ENCODE measurements at regions not wholly inside any gene's neighbourhood (a gene's known extent, or its start where the extent isn't known, plus 50 kb on each side); places are given as distances from the start of the nearest gene placed in this dataset.

- Mint-ChIP-seq H3K4me3 (no peak overlapping the region), H3K36me3 (no peaks in the 10 kb centered on the region), H3K4me1 (no peaks in the 10 kb centered on the region), H3K9me3 (no peaks in the 10 kb centered on the region), H3K27ac (no peak overlapping the region), H3K27me3 (peaks cover 73% of the 10 kb centered on the region)
- ATAC-seq = no peak
Measured at GRCh38 chr10:71127104-71127503, 85.3 kb upstream of the UNC5B start.

- H3K27ac Mint-ChIP-seq = no peak overlapping the region
- H3K9me3 Mint-ChIP-seq = no peaks in the 10 kb centered on the region
- ATAC-seq = no peak
- no peaks in the 10 kb centered on the region for H3K36me3 Mint-ChIP-seq
- no peaks in the 10 kb centered on the region for H3K4me1 Mint-ChIP-seq
- peaks cover 73% of the 10 kb centered on the region for H3K27me3 Mint-ChIP-seq
- H3K4me3 Mint-ChIP-seq = no peak overlapping the region
Measured at GRCh38 chr10:71127773-71128172, 84.6 kb upstream of the UNC5B start.

- H3K27me3 Mint-ChIP-seq = peaks cover 77% of the 10 kb centered on the region
- no peak overlapping the region for H3K27ac Mint-ChIP-seq
- ATAC-seq = no peak
- no peaks in the 10 kb centered on the region for H3K36me3 Mint-ChIP-seq
- H3K4me1 Mint-ChIP-seq = no peaks in the 10 kb centered on the region
- H3K9me3 Mint-ChIP-seq = no peaks in the 10 kb centered on the region
- H3K4me3 Mint-ChIP-seq = no peak overlapping the region
Measured at GRCh38 chr10:71128311-71128980, 83.9 kb upstream of the UNC5B start.

- no peaks in the 10 kb centered on the region for H3K9me3 Mint-ChIP-seq
- H3K27me3 Mint-ChIP-seq = peaks cover 63% of the 10 kb centered on the region
- no peaks in the 10 kb centered on the region for H3K36me3 Mint-ChIP-seq
- no peaks in the 10 kb centered on the region for H3K4me1 Mint-ChIP-seq
- no peak overlapping the region for H3K27ac Mint-ChIP-seq
- ATAC-seq = no peak
- H3K4me3 Mint-ChIP-seq = no peak overlapping the region
Measured at GRCh38 chr10:71131096-71131495, 81.3 kb upstream of the UNC5B start.

- H3K27ac Mint-ChIP-seq = no peak overlapping the region
- H3K36me3 Mint-ChIP-seq = no peaks in the 10 kb centered on the region
- H3K27me3 Mint-ChIP-seq = peaks cover 63% of the 10 kb centered on the region
- ATAC-seq = no peak
- no peaks in the 10 kb centered on the region for H3K4me1 Mint-ChIP-seq
- no peaks in the 10 kb centered on the region for H3K9me3 Mint-ChIP-seq
- no peak overlapping the region for H3K4me3 Mint-ChIP-seq
Measured at GRCh38 chr10:71131508-71132088, 80.8 kb upstream of the UNC5B start.

- Mint-ChIP-seq H3K4me1 (no peaks in the 10 kb centered on the region), H3K4me3 (no peak overlapping the region), H3K9me3 (no peaks in the 10 kb centered on the region), H3K27me3 (peaks cover 65% of the 10 kb centered on the region), H3K27ac (no peak overlapping the region), H3K36me3 (no peaks in the 10 kb centered on the region)
- ATAC-seq = no peak
Measured at GRCh38 chr10:71132321-71132810, 80.0 kb upstream of the UNC5B start.

- Mint-ChIP-seq H3K9me3 (no peaks in the 10 kb centered on the region), H3K4me3 (no peak overlapping the region), H3K36me3 (no peaks in the 10 kb centered on the region), H3K27ac (no peak overlapping the region), H3K4me1 (no peaks in the 10 kb centered on the region), H3K27me3 (peaks cover 67% of the 10 kb centered on the region)
- no peak for ATAC-seq
Measured at GRCh38 chr10:71133710-71134686, 78.4 kb upstream of the UNC5B start.

- H3K27me3 Mint-ChIP-seq = peaks cover 74% of the 10 kb centered on the region
- no peaks in the 10 kb centered on the region for H3K4me1 Mint-ChIP-seq
- H3K27ac Mint-ChIP-seq = no peak overlapping the region
- no peak overlapping the region for H3K4me3 Mint-ChIP-seq
- H3K36me3 Mint-ChIP-seq = no peaks in the 10 kb centered on the region
- no peaks in the 10 kb centered on the region for H3K9me3 Mint-ChIP-seq
- ATAC-seq = no peak
Measured at GRCh38 chr10:71134732-71135211, 77.6 kb upstream of the UNC5B start.

GRCh38 chr10:71135236-71135635 is 77.1 kb upstream of the UNC5B start:
- no peaks in the 10 kb centered on the region for H3K9me3 Mint-ChIP-seq
- no peaks in the 10 kb centered on the region for H3K4me1 Mint-ChIP-seq
- H3K36me3 Mint-ChIP-seq = no peaks in the 10 kb centered on the region
- no peak overlapping the region for H3K27ac Mint-ChIP-seq
- no peak for ATAC-seq
- H3K27me3 Mint-ChIP-seq = peaks cover 74% of the 10 kb centered on the region
- H3K4me3 Mint-ChIP-seq = no peak overlapping the region

GRCh38 chr10:71136036-71136721 is 76.2 kb upstream of the UNC5B start:
- Mint-ChIP-seq H3K36me3 (no peaks in the 10 kb centered on the region), H3K27ac (no peak overlapping the region), H3K27me3 (peaks cover 66% of the 10 kb centered on the region), H3K4me1 (no peaks in the 10 kb centered on the region), H3K4me3 (no peak overlapping the region), H3K9me3 (no peaks in the 10 kb centered on the region)
- ATAC-seq = no peak

GRCh38 chr10:71137701-71138100 is 74.7 kb upstream of the UNC5B start:
- Mint-ChIP-seq H3K27ac (no peak overlapping the region), H3K4me1 (no peaks in the 10 kb centered on the region), H3K4me3 (no peak overlapping the region), H3K9me3 (no peaks in the 10 kb centered on the region), H3K36me3 (no peaks in the 10 kb centered on the region), H3K27me3 (peaks cover 52% of the 10 kb centered on the region)
- ATAC-seq = no peak

GRCh38 chr10:71138166-71138830 is 74.1 kb upstream of the UNC5B start:
- no peak for ATAC-seq

GRCh38 chr10:71141528-71141927 is 70.8 kb upstream of the UNC5B start:
- no peaks in the 10 kb centered on the region for H3K4me1 Mint-ChIP-seq
- H3K27me3 Mint-ChIP-seq = peaks cover 28% of the 10 kb centered on the region
- no peak for ATAC-seq
- H3K27ac Mint-ChIP-seq = no peak overlapping the region
- H3K36me3 Mint-ChIP-seq = no peaks in the 10 kb centered on the region
- H3K9me3 Mint-ChIP-seq = no peaks in the 10 kb centered on the region
- no peak overlapping the region for H3K4me3 Mint-ChIP-seq

More at GRCh38 chr10:71138166-71138830, 74.1 kb upstream of the UNC5B start:
- Mint-ChIP-seq H3K27me3 (peaks cover 46% of the 10 kb centered on the region), H3K4me1 (no peaks in the 10 kb centered on the region), H3K9me3 (no peaks in the 10 kb centered on the region), H3K27ac (no peak overlapping the region), H3K4me3 (no peak overlapping the region), H3K36me3 (no peaks in the 10 kb centered on the region)

GRCh38 chr10:71143170-71143569 is 69.2 kb upstream of the UNC5B start:
- Mint-ChIP-seq H3K4me3 (no peak overlapping the region), H3K9me3 (no peaks in the 10 kb centered on the region), H3K27ac (no peak overlapping the region), H3K4me1 (no peaks in the 10 kb centered on the region), H3K27me3 (peaks cover 15% of the 10 kb centered on the region), H3K36me3 (no peaks in the 10 kb centered on the region)
- no peak for ATAC-seq

Measured in stimulated activated memory B cell treated with anti-CD40 and anti-IgM and Interleukin-4, amounts not matched to agents 10 μg/mL and 1 μg/mL and 100 μg/mL, for 72 hours (primary cell).